ENCODE measurements at regions not wholly inside any gene's neighbourhood (a gene's known extent, or its start where the extent isn't known, plus 50 kb on each side); places are given as distances from the start of the nearest gene placed in this dataset.

- H3K4me3 Mint-ChIP-seq: no peak overlapping the region
- H3K9me3 Mint-ChIP-seq: peaks cover 23% of the 10 kb centered on the region
- H3K27ac Mint-ChIP-seq: no peak overlapping the region
- TF ChIP-seq, protein P1, sequence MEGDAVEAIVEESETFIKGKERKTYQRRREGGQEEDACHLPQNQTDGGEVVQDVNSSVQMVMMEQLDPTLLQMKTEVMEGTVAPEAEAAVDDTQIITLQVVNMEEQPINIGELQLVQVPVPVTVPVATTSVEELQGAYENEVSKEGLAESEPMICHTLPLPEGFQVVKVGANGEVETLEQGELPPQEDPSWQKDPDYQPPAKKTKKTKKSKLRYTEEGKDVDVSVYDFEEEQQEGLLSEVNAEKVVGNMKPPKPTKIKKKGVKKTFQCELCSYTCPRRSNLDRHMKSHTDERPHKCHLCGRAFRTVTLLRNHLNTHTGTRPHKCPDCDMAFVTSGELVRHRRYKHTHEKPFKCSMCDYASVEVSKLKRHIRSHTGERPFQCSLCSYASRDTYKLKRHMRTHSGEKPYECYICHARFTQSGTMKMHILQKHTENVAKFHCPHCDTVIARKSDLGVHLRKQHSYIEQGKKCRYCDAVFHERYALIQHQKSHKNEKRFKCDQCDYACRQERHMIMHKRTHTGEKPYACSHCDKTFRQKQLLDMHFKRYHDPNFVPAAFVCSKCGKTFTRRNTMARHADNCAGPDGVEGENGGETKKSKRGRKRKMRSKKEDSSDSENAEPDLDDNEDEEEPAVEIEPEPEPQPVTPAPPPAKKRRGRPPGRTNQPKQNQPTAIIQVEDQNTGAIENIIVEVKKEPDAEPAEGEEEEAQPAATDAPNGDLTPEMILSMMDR (IDR thresholded peaks at IDR 0.05): no peak
- no peaks in the 10 kb centered on the region for H3K36me3 Mint-ChIP-seq (ENCODE audit: low read depth)
- no peaks in the 10 kb centered on the region for H3K4me1 Mint-ChIP-seq (ENCODE audit: low read depth)
- no peaks in the 10 kb centered on the region for H3K27me3 Mint-ChIP-seq (ENCODE audit: insufficient read depth)
- DNase-seq: no peak
These were observed 386.9 kb upstream of the SMC2 start for GRCh38 chr9:103707181-103707580.

- Mint-ChIP-seq H3K9me3 (peaks cover 16% of the 10 kb centered on the region), H3K36me3 (ENCODE audit: low read depth) (no peaks in the 10 kb centered on the region), H3K4me1 (ENCODE audit: low read depth) (no peaks in the 10 kb centered on the region), H3K4me3 (no peak overlapping the region), H3K27ac (no peak overlapping the region), H3K27me3 (ENCODE audit: insufficient read depth) (no peaks in the 10 kb centered on the region)
- TF ChIP-seq, protein P1 (IDR thresholded peaks at IDR 0.05): no peak
- no peak for DNase-seq
These were observed 384.7 kb upstream of the SMC2 start for GRCh38 chr9:103709366-103709765.

GRCh38 chr9:103713631-103714030 is 380.5 kb upstream of the SMC2 start:
- DNase-seq: no peak
- TF ChIP-seq, protein P1 (IDR thresholded peaks at IDR 0.05): no peak
- Mint-ChIP-seq H3K4me3 (no peak overlapping the region), H3K9me3 (peaks cover 2% of the 10 kb centered on the region; the same call in 1 of the 2 replicates), H3K36me3 (ENCODE audit: low read depth) (peaks cover 2% of the 10 kb centered on the region; the same call in 1 of the 2 replicates), H3K4me1 (ENCODE audit: low read depth) (no peaks in the 10 kb centered on the region), H3K27ac (no peak overlapping the region), H3K27me3 (ENCODE audit: insufficient read depth) (no peaks in the 10 kb centered on the region)

- H3K36me3 Mint-ChIP-seq (ENCODE audit: low read depth): peaks cover 5% of the 10 kb centered on the region; the same call in 1 of the 2 replicates
These were observed 379.1 kb upstream of the SMC2 start for GRCh38 chr9:103714992-103715391.

DNA sequence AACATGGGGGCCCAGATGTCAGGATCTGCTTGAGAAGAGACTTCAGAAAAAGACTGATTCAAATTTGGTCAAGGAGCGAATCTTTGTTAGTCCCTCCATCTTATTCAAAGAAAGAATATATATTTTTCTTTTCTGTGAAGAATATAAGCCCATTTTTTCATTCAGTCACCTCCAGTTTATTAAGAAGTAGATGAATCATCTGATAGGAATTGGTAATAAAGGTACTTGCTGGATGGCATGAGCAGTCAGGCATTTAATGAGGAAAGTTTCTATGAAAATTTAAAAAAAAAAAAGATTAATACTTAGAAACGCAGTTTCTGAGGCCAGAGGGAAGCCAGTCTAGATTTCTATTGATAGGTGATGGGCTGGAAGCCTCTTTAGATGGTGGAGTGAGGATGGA is 373.1 kb upstream of the SMC2 start:
- Mint-ChIP-seq H3K4me3 (no peak overlapping the region), H3K27me3 (ENCODE audit: insufficient read depth) (no peaks in the 10 kb centered on the region), H3K9me3 (peaks cover 28% of the 10 kb centered on the region)

More at GRCh38 chr9:103714992-103715391, 379.1 kb upstream of the SMC2 start:
- TF ChIP-seq, protein P1 (IDR thresholded peaks at IDR 0.05): no peak
- DNase-seq: no peak
- Mint-ChIP-seq H3K9me3 (peaks cover 5% of the 10 kb centered on the region; the same call in 1 of the 2 replicates), H3K27ac (no peak overlapping the region), H3K27me3 (ENCODE audit: insufficient read depth) (no peaks in the 10 kb centered on the region), H3K4me1 (ENCODE audit: low read depth) (no peaks in the 10 kb centered on the region), H3K4me3 (no peak overlapping the region)

More for the DNA sequence above, 373.1 kb upstream of the SMC2 start:
- no peak for DNase-seq
- Mint-ChIP-seq H3K4me1 (ENCODE audit: low read depth) (no peaks in the 10 kb centered on the region), H3K36me3 (ENCODE audit: low read depth) (peaks cover 5% of the 10 kb centered on the region; the same call in 1 of the 2 replicates), H3K27ac (no peak overlapping the region)
- TF ChIP-seq, protein P1 (IDR thresholded peaks at IDR 0.05): no peak
